ENCODE measurements at regions not wholly inside any gene's neighbourhood (a gene's known extent, or its start where the extent isn't known, plus 50 kb on each side); places are given as distances from the start of the nearest gene placed in this dataset.
"Not testable (repeated sequence)": the region's sequence is repeated elsewhere in the genome, so short reads cannot be mapped to it uniquely, and the experiment has no call there.

- DNase-seq (ENCODE audit: low read depth in 2 of 3, low spot score in 2 of 3): no peak
Measured at GRCh38 chr6:86128130-86128814, 485.6 kb upstream of the SYNCRIP start.

GRCh38 chr6:86122086-86122485 is 479.4 kb upstream of the SYNCRIP start:
- no peak for DNase-seq (ENCODE audit: low read depth in 2 of 3, low spot score in 2 of 3)

DNA sequence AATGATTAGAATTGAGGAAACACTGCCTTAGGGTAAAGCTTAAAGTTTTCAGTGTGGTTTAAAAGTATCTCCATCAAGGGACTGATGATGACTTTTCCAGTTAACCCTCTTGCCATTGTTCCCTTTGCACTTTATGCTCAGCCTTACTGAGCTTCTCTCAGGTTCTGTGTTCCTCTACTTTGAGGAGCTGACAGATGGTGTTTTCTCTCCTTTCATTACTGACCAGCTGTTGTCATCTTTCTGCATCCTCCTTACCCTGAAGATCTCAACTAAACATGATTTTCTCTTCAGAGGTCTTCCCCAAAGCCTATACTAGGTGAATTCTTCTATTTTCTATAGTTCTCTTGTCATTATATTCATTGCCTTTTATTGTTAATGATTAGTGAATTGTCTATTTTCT is 475.6 kb upstream of the SYNCRIP start:
- DNase-seq (ENCODE audit: low read depth in 2 of 3, low spot score in 2 of 3): no peak

DNA sequence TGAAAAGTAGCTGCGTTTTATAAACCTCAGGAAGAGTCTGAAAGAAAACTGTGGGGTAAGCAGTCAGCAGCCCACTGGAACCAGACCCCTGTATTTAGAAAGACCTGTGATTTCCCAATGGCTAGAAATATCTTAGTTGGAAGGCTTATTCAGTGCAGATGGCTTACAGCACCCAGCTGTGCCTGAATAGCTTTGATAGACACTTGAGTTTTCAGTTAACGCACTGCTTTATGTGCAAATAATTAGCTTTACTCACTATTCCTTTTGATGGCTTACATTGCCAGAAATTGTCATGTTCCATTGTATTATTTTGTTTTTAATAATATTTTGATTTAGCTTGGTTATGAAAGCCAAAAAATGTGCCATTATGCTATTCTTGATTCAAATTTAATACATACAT is 465.3 kb upstream of the SYNCRIP start:
- DNase-seq (ENCODE audit: low read depth in 2 of 3, low spot score in 2 of 3): no peak

GRCh38 chr6:86087954-86088353 is 445.3 kb upstream of the SYNCRIP start:
- no peak for DNase-seq (ENCODE audit: low read depth in 2 of 3, low spot score in 2 of 3)

DNA sequence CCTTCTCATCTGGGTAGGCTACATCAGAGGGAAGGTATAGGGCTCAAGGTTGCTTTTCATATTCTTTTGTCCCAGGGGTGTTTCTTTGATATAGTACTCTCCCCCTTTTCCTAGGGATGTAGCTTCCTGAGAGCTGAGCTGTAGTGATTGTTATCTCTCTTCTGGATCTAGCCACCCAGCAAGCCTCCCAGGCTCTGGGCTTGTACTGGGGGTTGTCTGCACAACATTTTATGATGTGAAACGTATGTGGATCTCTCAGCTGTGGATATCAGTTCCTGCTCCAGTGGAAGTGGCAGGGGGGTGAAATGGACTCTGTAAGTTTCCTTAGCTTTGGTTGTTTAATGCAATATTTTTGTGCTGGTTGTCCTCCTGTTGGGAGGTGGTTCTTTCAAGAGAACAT is 437.3 kb upstream of the SYNCRIP start:
- DNase-seq (ENCODE audit: low read depth in 2 of 3, low spot score in 2 of 3): no peak

GRCh38 chr6:86070151-86070550 is 427.5 kb upstream of the SYNCRIP start:
- DNase-seq (ENCODE audit: low read depth in 2 of 3, low spot score in 2 of 3): no peak

- DNase-seq (ENCODE audit: low read depth in 2 of 3, low spot score in 2 of 3): not testable (repeated sequence)
Measured at GRCh38 chr6:86065002-86065401, 422.3 kb upstream of the SYNCRIP start.

GRCh38 chr6:86057293-86057980 is 414.8 kb upstream of the SYNCRIP start:
- DNase-seq (ENCODE audit: low read depth in 2 of 3, low spot score in 2 of 3): not testable (repeated sequence)

GRCh38 chr6:86045038-86045437 is 402.4 kb upstream of the SYNCRIP start:
- DNase-seq (ENCODE audit: low read depth in 2 of 3, low spot score in 2 of 3): no peak

DNA sequence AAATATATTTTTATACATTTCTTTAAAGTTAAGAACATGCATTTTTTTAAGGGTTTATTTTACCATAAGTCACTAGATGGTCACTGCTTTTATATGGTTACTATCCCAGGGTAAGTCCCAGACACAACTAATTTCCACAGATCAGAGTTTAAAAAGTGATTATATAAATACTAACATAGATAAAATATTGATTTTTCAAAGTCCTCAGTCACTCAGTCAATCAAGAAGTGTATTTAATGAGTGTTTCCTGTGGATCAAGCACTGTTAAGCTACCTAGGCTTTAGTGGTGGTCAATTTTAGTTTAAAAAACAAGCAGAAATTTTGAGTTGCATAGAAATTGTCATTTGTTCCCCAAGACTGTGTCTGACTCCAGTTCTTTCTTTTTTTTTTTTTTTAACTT is 399.5 kb upstream of the SYNCRIP start:
- DNase-seq (ENCODE audit: low read depth in 2 of 3, low spot score in 2 of 3): no peak

DNA sequence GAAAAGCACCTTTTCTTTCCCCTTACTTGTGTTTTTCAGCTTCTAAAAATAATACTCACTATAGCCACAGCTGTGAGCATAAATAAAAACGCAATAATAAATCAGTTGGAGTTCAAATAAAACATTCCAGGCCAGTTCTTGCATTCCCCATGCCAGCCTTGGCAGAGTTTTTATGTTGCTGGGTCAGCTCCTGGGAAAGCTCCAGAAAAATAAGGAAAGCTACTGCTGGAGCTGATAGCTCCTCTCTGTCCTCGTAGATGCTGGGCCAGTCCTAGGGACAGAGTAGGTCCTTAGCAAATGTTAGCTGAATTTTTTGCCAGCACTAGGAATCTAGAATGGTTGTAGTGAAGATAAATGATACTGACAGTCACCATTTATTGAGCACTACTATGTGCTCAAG is 389.0 kb upstream of the SYNCRIP start:
- DNase-seq (ENCODE audit: low read depth in 2 of 3, low spot score in 2 of 3): no peak

GRCh38 chr6:86030875-86031274 is 388.2 kb upstream of the SYNCRIP start:
- DNase-seq (ENCODE audit: low read depth in 2 of 3, low spot score in 2 of 3): no peak

- no peak for DNase-seq (ENCODE audit: low read depth in 2 of 3, low spot score in 2 of 3)
Measured at GRCh38 chr6:86028776-86029175, 386.1 kb upstream of the SYNCRIP start.

DNA sequence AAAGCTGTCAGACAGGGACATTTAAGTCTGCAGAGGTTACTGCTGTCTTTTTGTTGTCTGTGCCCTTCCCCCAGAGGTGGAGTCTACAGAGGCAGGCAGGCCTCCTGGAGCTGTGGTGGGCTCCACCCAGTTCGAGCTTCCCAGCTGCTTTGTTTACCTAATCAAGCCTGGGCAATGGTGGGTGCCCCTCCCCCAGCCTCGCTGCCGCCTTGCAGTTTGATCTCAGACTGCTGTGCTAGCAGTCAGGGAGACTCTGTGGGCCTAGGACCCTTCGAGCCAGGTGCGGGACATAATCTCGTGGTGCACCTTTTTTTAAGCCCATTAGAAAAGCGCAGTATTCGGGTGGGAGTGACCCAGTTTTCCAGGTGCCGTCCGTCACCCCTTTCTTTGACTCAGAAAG is 384.2 kb upstream of the SYNCRIP start:
- not testable (repeated sequence) for DNase-seq (ENCODE audit: low read depth in 2 of 3, low spot score in 2 of 3)

- no peak for DNase-seq (ENCODE audit: low read depth in 2 of 3, low spot score in 2 of 3)
Measured at GRCh38 chr6:86017236-86017635, 374.6 kb upstream of the SYNCRIP start.

GRCh38 chr6:86016567-86016966 is 373.9 kb upstream of the SYNCRIP start:
- no peak for DNase-seq (ENCODE audit: low read depth in 2 of 3, low spot score in 2 of 3)

GRCh38 chr6:86016077-86016476 is 373.4 kb upstream of the SYNCRIP start:
- DNase-seq (ENCODE audit: low read depth in 2 of 3, low spot score in 2 of 3): no peak

DNA sequence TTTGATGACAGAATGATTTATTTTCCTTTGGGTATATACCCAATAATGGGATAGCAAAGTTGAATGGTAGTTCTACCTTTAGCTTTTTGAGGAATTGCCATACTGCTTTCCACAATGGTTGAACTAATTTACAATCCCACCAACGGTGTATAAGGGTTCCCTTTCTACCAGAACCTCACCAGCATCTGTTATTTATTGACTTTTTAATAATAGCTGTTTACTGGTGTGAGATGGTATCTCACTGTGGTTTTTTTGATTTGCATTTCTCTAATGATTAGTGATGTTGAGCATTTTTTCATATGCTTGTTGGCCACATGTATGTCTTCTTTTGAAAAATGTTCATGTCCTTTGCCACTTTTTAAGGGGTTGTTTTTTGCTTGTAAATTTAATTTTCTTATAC is 370.3 kb upstream of the SYNCRIP start:
- DNase-seq (ENCODE audit: low read depth in 2 of 3, low spot score in 2 of 3): not testable (repeated sequence)

DNA sequence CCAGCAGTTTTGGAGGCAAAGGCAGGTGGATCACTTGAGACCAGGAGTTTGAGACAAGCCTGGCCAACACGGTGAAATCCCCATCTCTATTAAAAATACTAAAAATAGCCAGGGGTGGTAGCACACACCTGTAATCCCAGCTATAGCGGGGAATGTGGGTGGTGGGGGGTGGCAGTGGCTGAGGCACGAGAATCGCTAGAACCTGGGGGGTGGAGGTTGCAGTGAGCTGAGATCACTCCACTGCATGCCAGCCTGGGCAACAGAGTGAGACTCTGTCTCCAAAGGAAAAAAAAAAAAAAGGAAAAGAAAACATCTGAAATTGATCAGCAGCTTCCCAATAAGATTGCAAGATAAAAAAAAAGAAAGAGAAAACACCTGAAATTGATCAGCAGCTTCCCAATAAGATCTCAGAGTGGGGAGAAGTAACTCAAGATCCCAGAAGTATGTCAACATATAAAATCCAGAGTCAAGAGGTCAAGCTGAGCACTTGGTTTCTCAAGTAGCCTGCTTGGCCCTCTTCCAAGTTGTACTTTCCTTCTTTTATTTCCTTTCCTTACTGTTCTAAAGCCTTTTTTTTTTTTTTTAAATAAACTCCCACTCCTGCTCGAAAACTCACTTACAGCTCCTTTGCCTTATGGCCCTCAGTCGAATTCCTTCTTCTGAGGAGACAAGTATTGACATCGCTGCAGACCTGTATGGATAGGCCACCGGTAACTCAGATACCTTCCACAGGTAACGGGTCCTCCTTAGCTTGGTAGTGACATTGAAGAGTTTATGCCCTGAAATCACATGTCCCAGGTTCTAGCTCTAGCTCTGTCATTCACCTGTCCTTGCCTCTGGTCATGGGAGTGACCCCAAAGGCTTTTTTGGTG is 368.5 kb upstream of the SYNCRIP start:
- DNase-seq (ENCODE audit: low read depth in 2 of 3, low spot score in 2 of 3): no peak

DNA sequence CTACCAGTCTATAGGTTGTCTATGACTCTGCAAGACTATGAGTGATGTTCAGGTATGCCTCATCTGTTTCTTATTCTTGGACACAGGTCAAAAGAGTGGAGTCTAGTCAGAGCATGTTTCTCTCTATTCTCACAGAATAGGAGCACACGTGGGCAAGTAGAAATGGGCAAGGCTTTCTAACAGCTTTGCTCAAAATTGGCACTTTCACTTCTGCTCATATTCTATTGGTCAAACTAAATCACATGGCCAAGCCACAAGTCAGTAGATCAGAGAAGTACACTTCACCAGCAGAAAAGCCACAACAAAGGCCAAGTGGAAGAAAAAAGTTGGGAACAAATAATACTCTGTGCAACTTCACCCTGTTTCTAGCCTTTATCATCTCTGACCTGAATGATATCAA is 354.5 kb upstream of the SYNCRIP start:
- DNase-seq (ENCODE audit: low read depth in 2 of 3, low spot score in 2 of 3): no peak

- no peak for DNase-seq (ENCODE audit: low read depth in 2 of 3, low spot score in 2 of 3)
Measured at GRCh38 chr6:85996034-85996375, 353.3 kb upstream of the SYNCRIP start.
